ENCODE measurements at regions not wholly inside any gene's neighbourhood (a gene's known extent, or its start where the extent isn't known, plus 50 kb on each side); places are given as distances from the start of the nearest gene placed in this dataset.

DNA sequence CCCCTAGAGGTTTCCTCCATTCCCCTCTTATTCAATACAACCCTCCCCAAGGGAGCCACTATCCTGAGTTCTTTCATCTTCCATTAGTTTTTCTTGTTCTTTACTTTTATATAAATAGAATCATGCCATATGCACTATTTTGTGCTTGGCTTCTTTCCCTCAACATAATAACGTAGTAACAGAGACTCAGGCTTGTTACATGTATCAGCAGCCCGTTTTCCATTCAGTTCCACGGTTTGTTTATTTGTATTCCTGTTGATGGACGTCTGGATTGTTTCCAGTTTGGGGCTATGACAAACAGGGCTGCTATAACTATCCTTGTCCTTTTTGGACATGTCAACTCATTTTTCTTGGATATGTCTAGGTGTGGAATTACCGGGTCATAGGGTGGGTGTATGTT, 264.4 kb upstream of the MKI67 start:
- TF ChIP-seq, protein P1, sequence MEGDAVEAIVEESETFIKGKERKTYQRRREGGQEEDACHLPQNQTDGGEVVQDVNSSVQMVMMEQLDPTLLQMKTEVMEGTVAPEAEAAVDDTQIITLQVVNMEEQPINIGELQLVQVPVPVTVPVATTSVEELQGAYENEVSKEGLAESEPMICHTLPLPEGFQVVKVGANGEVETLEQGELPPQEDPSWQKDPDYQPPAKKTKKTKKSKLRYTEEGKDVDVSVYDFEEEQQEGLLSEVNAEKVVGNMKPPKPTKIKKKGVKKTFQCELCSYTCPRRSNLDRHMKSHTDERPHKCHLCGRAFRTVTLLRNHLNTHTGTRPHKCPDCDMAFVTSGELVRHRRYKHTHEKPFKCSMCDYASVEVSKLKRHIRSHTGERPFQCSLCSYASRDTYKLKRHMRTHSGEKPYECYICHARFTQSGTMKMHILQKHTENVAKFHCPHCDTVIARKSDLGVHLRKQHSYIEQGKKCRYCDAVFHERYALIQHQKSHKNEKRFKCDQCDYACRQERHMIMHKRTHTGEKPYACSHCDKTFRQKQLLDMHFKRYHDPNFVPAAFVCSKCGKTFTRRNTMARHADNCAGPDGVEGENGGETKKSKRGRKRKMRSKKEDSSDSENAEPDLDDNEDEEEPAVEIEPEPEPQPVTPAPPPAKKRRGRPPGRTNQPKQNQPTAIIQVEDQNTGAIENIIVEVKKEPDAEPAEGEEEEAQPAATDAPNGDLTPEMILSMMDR (IDR thresholded peaks at IDR 0.05; ENCODE audit: insufficient read depth, low read length, poor library complexity, severe bottlenecking) = no peak
- DNase-seq (ENCODE audit: extremely low read depth, insufficient read length) = no peak

DNA sequence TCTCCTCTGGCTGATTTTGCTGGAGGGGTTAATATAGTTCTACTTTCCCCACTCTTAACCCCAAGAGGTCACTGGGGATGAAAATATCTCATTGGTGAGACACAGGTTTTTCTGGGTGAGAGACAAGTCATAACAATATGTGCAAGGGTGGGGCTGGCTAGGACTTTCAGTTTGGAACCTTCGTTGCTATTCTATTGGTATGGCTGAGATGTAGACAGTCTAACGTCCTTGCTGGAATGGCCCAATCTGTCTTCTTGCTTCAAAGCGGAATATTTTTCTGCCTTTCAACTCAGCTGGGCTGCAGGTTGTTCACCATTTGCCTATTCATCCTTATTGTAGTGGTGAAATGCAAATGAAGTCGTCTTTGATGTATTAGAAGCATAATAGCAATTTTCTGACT, 267.3 kb upstream of the MKI67 start:
- TF ChIP-seq, protein P1 (IDR thresholded peaks at IDR 0.05; ENCODE audit: insufficient read depth, low read length, poor library complexity, severe bottlenecking) = no peak
- H3K27me3 ChIP-seq (replicated peaks; ENCODE audit: control insufficient read depth, insufficient read depth, low read length) = no peaks in the 10 kb centered on the region; the same call in 1 of the 2 replicates
- H3K36me3 ChIP-seq (ENCODE audit: control insufficient read depth, insufficient read depth, low read length) = no peaks in the 10 kb centered on the region
- no peak for DNase-seq (ENCODE audit: extremely low read depth, insufficient read length)
- no peak overlapping the region for H3K4me3 ChIP-seq (replicated peaks; ENCODE audit: low read depth, low read length)

More for the DNA sequence above, 264.4 kb upstream of the MKI67 start:
- Histone ChIP-seq H3K27me3 (replicated peaks; ENCODE audit: control insufficient read depth, insufficient read depth, low read length) (no peaks in the 10 kb centered on the region; the same call in 1 of the 2 replicates), H3K36me3 (ENCODE audit: control insufficient read depth, insufficient read depth, low read length) (no peaks in the 10 kb centered on the region), H3K4me3 (replicated peaks; ENCODE audit: low read depth, low read length) (no peak overlapping the region)

DNA sequence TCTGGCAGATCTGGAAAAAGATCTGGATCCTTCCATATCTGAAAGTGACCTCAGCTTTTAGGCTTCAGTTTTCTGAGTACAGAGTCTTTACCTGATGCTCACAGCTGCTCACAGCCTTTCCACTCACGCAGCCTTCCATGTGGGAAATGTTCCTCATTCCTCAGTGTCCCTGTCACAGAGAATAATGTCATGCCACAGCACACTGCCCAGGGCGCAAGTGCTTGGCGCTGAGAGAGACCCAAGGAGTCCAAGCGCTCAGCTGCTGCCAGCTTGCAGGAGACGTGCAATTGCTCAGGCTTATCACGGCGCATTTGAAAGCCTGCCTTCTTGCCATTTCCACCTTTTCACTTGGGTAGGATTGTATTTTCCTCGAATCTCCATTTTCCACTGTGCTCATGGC, 271.9 kb upstream of the MKI67 start:
- Histone ChIP-seq H3K36me3 (ENCODE audit: control insufficient read depth, insufficient read depth, low read length) (no peaks in the 10 kb centered on the region), H3K4me3 (replicated peaks; ENCODE audit: low read depth, low read length) (no peak overlapping the region), H3K27me3 (replicated peaks; ENCODE audit: control insufficient read depth, insufficient read depth, low read length) (no peaks in the 10 kb centered on the region; the same call in 1 of the 2 replicates)
- DNase-seq (ENCODE audit: extremely low read depth, insufficient read length) = no peak
- TF ChIP-seq, protein P1 (IDR thresholded peaks at IDR 0.05; ENCODE audit: insufficient read depth, low read length, poor library complexity, severe bottlenecking) = no peak

DNA sequence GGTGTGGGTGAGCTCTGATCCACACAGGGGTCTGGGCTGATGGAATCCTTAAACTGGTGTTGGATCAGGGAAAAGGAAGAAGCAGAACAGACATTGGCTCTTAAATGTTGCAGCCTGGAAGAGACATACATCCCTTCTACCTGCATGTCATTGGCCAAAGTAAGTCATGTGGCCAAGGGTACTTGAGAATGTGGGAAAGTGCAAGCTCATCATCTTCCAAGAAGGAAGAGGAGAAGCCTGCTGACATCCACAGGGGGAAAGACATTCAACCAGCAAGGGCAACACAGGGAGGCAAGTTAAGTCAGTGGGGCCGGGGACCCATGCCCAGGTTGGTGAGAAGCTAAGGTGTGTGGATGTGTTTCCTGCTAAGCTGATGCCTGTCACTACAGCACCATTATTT, 272.8 kb upstream of the MKI67 start:
- TF ChIP-seq, protein P1 (IDR thresholded peaks at IDR 0.05; ENCODE audit: insufficient read depth, low read length, poor library complexity, severe bottlenecking) = no peak
- Histone ChIP-seq H3K4me3 (replicated peaks; ENCODE audit: low read depth, low read length) (no peak overlapping the region), H3K36me3 (ENCODE audit: control insufficient read depth, insufficient read depth, low read length) (no peaks in the 10 kb centered on the region), H3K27me3 (replicated peaks; ENCODE audit: control insufficient read depth, insufficient read depth, low read length) (no peaks in the 10 kb centered on the region; the same call in 1 of the 2 replicates)
- no peak for DNase-seq (ENCODE audit: extremely low read depth, insufficient read length)

DNA sequence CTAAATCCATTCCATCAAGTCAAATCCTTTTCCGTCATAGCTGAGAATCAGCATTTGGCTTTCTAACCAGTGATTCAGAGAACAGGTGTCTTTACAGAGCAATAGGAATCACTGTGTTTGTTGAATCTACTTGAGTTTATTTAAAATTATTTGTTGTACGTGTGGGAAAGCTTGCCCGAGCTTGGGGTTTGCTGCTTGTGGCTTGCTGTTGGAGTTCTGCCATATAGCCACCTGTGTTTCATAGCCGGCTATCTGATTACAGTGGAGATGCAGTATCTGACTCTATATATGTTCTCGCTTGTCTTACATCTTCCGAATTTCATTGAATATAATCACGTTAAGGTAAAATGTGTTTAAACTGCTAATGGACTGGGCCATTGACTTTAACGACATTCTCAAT, 274.3 kb upstream of the MKI67 start:
- Histone ChIP-seq H3K36me3 (ENCODE audit: control insufficient read depth, insufficient read depth, low read length) (no peaks in the 10 kb centered on the region), H3K27me3 (replicated peaks; ENCODE audit: control insufficient read depth, insufficient read depth, low read length) (no peaks in the 10 kb centered on the region), H3K4me3 (replicated peaks; ENCODE audit: low read depth, low read length) (no peak overlapping the region)
- DNase-seq (ENCODE audit: extremely low read depth, insufficient read length) = no peak
- TF ChIP-seq, protein P1 (IDR thresholded peaks at IDR 0.05; ENCODE audit: insufficient read depth, low read length, poor library complexity, severe bottlenecking) = no peak

DNA sequence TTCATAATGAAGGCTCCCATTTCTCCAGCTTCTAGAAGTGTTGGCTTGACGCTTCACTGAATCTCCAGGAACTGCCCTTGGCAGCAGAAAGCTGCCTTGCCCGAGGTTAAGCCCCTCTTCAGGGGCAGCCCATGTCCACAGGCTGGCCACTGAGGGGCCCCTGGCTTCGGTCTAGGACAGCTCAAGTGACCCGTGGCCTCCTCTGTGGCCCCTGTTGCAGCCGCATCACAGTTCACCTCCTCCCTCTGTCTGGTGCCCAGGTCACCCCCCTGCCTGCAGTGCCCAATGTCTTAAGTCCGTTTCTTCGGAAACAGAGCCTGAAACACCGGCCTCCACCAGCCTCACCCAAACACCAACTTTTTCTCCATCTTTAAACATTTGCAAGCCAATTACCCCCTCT, 279.2 kb upstream of the MKI67 start:
- Histone ChIP-seq H3K36me3 (ENCODE audit: control insufficient read depth, insufficient read depth, low read length) (no peaks in the 10 kb centered on the region), H3K4me3 (replicated peaks; ENCODE audit: low read depth, low read length) (no peak overlapping the region), H3K27me3 (replicated peaks; ENCODE audit: control insufficient read depth, insufficient read depth, low read length) (no peaks in the 10 kb centered on the region)
- DNase-seq (ENCODE audit: extremely low read depth, insufficient read length) = no peak
- TF ChIP-seq, protein P1 (IDR thresholded peaks at IDR 0.05; ENCODE audit: insufficient read depth, low read length, poor library complexity, severe bottlenecking) = no peak

All from GM06990 (cell line).